ENCODE measurements at regions not wholly inside any gene's neighbourhood (a gene's known extent, or its start where the extent isn't known, plus 50 kb on each side); places are given as distances from the start of the nearest gene placed in this dataset.

DNA sequence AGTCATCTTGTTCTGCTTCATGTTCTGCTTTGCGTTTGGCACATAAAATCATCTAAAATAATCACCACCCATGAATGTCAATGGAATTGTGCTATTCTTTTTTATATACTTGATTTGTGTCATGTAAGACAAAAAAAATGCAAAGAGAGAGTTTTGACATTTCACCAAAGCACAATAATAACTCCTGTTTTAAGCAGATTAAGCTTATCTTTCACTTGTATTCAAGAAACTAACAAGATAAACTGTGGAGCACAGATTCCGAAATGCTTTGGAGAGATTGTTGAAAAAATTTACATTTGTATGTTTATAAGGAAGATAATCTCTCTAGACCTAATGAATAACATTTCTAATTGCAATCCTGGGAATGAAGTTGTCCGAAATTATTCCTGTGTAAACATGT is 225.1 kb upstream of the ANXA10 start:
- TF ChIP-seq, protein P1, sequence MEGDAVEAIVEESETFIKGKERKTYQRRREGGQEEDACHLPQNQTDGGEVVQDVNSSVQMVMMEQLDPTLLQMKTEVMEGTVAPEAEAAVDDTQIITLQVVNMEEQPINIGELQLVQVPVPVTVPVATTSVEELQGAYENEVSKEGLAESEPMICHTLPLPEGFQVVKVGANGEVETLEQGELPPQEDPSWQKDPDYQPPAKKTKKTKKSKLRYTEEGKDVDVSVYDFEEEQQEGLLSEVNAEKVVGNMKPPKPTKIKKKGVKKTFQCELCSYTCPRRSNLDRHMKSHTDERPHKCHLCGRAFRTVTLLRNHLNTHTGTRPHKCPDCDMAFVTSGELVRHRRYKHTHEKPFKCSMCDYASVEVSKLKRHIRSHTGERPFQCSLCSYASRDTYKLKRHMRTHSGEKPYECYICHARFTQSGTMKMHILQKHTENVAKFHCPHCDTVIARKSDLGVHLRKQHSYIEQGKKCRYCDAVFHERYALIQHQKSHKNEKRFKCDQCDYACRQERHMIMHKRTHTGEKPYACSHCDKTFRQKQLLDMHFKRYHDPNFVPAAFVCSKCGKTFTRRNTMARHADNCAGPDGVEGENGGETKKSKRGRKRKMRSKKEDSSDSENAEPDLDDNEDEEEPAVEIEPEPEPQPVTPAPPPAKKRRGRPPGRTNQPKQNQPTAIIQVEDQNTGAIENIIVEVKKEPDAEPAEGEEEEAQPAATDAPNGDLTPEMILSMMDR (optimal IDR thresholded peaks at IDR 0.05 in 1 of 3, IDR thresholded peaks at IDR 0.05 in 1 of 3, conservative IDR thresholded peaks at IDR 0.05 in 1 of 3; ENCODE audit: extremely low read depth in 1 of 3, insufficient read depth in 2 of 3, low read length in 3 of 3), result no peak
- TF ChIP-seq EZH2 (IDR thresholded peaks at IDR 0.05; ENCODE audit: low read length), result no peak

Measured in keratinocyte (primary cell).